Lower leg skin (tissue), 3 donors: ENCODE measurements at regions not wholly inside any gene's neighbourhood (a gene's known extent, or its start where the extent isn't known, plus 50 kb on each side); places are given as distances from the start of the nearest gene placed in this dataset.

Experiments used
- POLR2A ChIP-seq, 2 donors: fragments of 450-650 bp; IDR thresholded peaks; one replicate each; pipeline ENCODE4 v1.6.1; 2016 to 2017; ENCODE audit warnings: antibody characterized with exemption in 2 of 2, mild to moderate bottlenecking in 1 of 2, moderate library complexity in 1 of 2
- TF ChIP-seq, protein P1 (sequence below), 3 donors: fragments of 450-650 bp; IDR thresholded peaks; one replicate each; pipeline ENCODE4 v1.5.1; 2016; ENCODE audit warnings: antibody characterized with exemption in 3 of 3, mild to moderate bottlenecking in 3 of 3, moderate library complexity in 2 of 3

DNA sequence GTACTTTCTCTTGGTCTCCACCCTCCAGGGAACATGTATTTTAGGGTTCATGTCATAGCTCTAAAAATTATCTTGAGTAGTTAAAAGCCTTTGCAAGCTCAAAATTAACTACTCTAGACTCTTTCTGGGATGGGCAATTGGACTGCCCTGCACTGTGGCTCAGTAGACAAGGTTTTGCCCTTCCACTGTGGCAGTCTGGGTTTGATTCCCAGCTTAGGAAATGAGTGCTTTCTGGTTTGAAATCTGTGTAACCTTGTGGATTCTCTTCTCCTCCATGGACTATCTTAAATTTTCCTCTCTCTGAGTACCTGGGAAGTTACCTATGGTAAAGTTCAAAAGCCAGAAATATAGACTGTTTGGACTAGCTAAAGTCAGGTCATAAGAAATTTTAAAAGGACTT lies 94.6 kb upstream of the UST start:
- TF ChIP-seq, protein P1, sequence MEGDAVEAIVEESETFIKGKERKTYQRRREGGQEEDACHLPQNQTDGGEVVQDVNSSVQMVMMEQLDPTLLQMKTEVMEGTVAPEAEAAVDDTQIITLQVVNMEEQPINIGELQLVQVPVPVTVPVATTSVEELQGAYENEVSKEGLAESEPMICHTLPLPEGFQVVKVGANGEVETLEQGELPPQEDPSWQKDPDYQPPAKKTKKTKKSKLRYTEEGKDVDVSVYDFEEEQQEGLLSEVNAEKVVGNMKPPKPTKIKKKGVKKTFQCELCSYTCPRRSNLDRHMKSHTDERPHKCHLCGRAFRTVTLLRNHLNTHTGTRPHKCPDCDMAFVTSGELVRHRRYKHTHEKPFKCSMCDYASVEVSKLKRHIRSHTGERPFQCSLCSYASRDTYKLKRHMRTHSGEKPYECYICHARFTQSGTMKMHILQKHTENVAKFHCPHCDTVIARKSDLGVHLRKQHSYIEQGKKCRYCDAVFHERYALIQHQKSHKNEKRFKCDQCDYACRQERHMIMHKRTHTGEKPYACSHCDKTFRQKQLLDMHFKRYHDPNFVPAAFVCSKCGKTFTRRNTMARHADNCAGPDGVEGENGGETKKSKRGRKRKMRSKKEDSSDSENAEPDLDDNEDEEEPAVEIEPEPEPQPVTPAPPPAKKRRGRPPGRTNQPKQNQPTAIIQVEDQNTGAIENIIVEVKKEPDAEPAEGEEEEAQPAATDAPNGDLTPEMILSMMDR (IDR thresholded peaks at IDR 0.05) = no peak
- no peak for TF ChIP-seq POLR2A (IDR thresholded peaks at IDR 0.05)
